Peyer's patch (tissue), 4 donors: ENCODE measurements at regions not wholly inside any gene's neighbourhood (a gene's known extent, or its start where the extent isn't known, plus 50 kb on each side); places are given as distances from the start of the nearest gene placed in this dataset.

ENCODE experiments used
- CTCF ChIP-seq, 6 experiments: fragments of 450-650 bp in 4 of 6; fragments of 200-600 bp in 2 of 6; sonication (generic) in 1 of 6; IDR thresholded peaks; one replicate each; pipeline ENCODE4 v1.5.1; 2017 to 2019; ENCODE audit warnings: antibody characterized with exemption in 6 of 6, mild to moderate bottlenecking in 3 of 6, moderate library complexity in 1 of 6
- POLR2A ChIP-seq, 2 donors: fragments of 450-650 bp; IDR thresholded peaks; one replicate each; pipeline ENCODE4 v1.5.1; 2017; ENCODE audit warnings: antibody characterized with exemption in 2 of 2, mild to moderate bottlenecking in 2 of 2, moderate library complexity in 2 of 2

- TF ChIP-seq CTCF (IDR thresholded peaks at IDR 0.05) (no peak), POLR2A (IDR thresholded peaks at IDR 0.05) (no peak)
Measured at GRCh38 chr2:21258082-21258481, 134.3 kb downstream of the TDRD15 start.
